ENCODE measurements at regions not wholly inside any gene's neighbourhood (a gene's known extent, or its start where the extent isn't known, plus 50 kb on each side); places are given as distances from the start of the nearest gene placed in this dataset.

DNA sequence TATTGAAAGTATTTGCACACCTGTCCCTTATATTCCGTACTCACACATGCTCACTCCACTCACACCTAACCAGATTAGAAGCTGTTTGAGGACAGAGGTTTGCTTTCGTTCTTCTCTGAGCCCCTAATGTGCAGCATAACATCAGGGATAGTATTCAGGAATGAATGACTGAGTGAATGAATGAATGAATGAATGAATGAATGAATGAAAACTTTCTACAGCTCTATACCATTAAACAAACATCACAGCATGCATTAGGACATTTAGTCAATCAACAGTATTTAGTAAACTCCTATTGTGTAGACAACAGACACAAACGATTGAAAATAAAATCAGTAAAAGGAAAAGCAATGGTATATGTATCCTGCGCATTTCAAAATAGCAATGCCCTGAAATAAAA lies 212.7 kb downstream of the SHQ1 start (continued):
- TF ChIP-seq, protein P1, sequence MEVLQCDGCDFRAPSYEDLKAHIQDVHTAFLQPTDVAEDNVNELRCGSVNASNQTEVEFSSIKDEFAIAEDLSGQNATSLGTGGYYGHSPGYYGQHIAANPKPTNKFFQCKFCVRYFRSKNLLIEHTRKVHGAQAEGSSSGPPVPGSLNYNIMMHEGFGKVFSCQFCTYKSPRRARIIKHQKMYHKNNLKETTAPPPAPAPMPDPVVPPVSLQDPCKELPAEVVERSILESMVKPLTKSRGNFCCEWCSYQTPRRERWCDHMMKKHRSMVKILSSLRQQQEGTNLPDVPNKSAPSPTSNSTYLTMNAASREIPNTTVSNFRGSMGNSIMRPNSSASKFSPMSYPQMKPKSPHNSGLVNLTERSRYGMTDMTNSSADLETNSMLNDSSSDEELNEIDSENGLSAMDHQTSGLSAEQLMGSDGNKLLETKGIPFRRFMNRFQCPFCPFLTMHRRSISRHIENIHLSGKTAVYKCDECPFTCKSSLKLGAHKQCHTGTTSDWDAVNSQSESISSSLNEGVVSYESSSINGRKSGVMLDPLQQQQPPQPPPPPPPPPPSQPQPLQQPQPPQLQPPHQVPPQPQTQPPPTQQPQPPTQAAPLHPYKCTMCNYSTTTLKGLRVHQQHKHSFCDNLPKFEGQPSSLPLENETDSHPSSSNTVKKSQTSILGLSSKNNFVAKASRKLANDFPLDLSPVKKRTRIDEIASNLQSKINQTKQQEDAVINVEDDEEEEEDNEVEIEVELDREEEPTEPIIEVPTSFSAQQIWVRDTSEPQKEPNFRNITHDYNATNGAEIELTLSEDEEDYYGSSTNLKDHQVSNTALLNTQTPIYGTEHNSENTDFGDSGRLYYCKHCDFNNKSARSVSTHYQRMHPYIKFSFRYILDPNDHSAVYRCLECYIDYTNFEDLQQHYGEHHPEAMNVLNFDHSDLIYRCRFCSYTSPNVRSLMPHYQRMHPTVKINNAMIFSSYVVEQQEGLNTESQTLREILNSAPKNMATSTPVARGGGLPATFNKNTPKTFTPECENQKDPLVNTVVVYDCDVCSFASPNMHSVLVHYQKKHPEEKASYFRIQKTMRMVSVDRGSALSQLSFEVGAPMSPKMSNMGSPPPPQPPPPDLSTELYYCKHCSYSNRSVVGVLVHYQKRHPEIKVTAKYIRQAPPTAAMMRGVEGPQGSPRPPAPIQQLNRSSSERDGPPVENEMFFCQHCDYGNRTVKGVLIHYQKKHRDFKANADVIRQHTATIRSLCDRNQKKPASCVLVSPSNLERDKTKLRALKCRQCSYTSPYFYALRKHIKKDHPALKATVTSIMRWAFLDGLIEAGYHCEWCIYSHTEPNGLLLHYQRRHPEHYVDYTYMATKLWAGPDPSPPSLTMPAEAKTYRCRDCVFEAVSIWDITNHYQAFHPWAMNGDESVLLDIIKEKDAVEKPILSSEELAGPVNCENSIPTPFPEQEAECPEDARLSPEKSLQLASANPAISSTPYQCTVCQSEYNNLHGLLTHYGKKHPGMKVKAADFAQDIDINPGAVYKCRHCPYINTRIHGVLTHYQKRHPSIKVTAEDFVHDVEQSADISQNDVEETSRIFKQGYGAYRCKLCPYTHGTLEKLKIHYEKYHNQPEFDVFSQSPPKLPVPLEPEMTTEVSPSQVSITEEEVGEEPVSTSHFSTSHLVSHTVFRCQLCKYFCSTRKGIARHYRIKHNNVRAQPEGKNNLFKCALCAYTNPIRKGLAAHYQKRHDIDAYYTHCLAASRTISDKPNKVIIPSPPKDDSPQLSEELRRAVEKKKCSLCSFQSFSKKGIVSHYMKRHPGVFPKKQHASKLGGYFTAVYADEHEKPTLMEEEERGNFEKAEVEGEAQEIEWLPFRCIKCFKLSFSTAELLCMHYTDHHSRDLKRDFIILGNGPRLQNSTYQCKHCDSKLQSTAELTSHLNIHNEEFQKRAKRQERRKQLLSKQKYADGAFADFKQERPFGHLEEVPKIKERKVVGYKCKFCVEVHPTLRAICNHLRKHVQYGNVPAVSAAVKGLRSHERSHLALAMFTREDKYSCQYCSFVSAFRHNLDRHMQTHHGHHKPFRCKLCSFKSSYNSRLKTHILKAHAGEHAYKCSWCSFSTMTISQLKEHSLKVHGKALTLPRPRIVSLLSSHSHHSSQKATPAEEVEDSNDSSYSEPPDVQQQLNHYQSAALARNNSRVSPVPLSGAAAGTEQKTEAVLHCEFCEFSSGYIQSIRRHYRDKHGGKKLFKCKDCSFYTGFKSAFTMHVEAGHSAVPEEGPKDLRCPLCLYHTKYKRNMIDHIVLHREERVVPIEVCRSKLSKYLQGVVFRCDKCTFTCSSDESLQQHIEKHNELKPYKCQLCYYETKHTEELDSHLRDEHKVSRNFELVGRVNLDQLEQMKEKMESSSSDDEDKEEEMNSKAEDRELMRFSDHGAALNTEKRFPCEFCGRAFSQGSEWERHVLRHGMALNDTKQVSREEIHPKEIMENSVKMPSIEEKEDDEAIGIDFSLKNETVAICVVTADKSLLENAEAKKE (CRISPR knock-in tag; IDR thresholded peaks at IDR 0.05): no peak
- no peak for TF ChIP-seq ZNF114 (CRISPR knock-in tag; IDR thresholded peaks at IDR 0.05)
- TF ChIP-seq, protein P2, sequence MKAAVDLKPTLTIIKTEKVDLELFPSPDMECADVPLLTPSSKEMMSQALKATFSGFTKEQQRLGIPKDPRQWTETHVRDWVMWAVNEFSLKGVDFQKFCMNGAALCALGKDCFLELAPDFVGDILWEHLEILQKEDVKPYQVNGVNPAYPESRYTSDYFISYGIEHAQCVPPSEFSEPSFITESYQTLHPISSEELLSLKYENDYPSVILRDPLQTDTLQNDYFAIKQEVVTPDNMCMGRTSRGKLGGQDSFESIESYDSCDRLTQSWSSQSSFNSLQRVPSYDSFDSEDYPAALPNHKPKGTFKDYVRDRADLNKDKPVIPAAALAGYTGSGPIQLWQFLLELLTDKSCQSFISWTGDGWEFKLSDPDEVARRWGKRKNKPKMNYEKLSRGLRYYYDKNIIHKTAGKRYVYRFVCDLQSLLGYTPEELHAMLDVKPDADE (IDR thresholded peaks at IDR 0.05): no peak
- TF ChIP-seq STAT1 (IDR thresholded peaks at IDR 0.05; ENCODE audit: unreplicated experiment): no peak
- no peak for TF ChIP-seq POLR2AphosphoS5 (IDR thresholded peaks at IDR 0.05; ENCODE audit: low read depth)
- no peak for TF ChIP-seq EZH2 (IDR thresholded peaks at IDR 0.05; ENCODE audit: low read depth, unreplicated experiment)
- no peak for TF ChIP-seq JUNB (IDR thresholded peaks at IDR 0.05; ENCODE audit: unreplicated experiment)
- TF ChIP-seq ZNF331 (CRISPR knock-in tag; IDR thresholded peaks at IDR 0.05; ENCODE audit: low read depth): no peak
- TF ChIP-seq, protein P3, sequence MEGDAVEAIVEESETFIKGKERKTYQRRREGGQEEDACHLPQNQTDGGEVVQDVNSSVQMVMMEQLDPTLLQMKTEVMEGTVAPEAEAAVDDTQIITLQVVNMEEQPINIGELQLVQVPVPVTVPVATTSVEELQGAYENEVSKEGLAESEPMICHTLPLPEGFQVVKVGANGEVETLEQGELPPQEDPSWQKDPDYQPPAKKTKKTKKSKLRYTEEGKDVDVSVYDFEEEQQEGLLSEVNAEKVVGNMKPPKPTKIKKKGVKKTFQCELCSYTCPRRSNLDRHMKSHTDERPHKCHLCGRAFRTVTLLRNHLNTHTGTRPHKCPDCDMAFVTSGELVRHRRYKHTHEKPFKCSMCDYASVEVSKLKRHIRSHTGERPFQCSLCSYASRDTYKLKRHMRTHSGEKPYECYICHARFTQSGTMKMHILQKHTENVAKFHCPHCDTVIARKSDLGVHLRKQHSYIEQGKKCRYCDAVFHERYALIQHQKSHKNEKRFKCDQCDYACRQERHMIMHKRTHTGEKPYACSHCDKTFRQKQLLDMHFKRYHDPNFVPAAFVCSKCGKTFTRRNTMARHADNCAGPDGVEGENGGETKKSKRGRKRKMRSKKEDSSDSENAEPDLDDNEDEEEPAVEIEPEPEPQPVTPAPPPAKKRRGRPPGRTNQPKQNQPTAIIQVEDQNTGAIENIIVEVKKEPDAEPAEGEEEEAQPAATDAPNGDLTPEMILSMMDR (conservative IDR thresholded peaks at IDR 0.05; ENCODE audit: low read depth in 2 of 2): no peak
- no peak for TF ChIP-seq CREB1 (CRISPR knock-in tag; IDR thresholded peaks at IDR 0.05; ENCODE audit: low read depth)
